Astrocyte of the spinal cord (primary cell): ENCODE measurements at regions not wholly inside any gene's neighbourhood (a gene's known extent, or its start where the extent isn't known, plus 50 kb on each side); places are given as distances from the start of the nearest gene placed in this dataset.
"Not testable (repeated sequence)": the region's sequence is repeated elsewhere in the genome, so short reads cannot be mapped to it uniquely, and the experiment has no call there.

Experiments
- DNase-seq: peaks from one replicate; pipeline ENCODE4 v3.0.0; 2011; ENCODE audit warnings: low read depth, low spot score
- H3K4me3 ChIP-seq: 2 replicates; pipeline ENCODE4 v1.5.1; 2011; ENCODE audit warnings: low read depth, mild to moderate bottlenecking, low read length, moderate library complexity
- CTCF ChIP-seq: IDR thresholded peaks from 2 replicates; pipeline ENCODE4 v1.5.1; 2012; ENCODE audit warnings: low read depth, mild to moderate bottlenecking, low read length, inconsistent platforms
- in situ Hi-C: cut with HindIII; loops from 2 replicates; pipeline ENCODE4 v1.10.0; 2017; ENCODE audit warnings: low sequenced_read_pairs

GRCh38 chrX:152079768-152080167, 58.6 kb downstream of the MAGEA10 start:
- TF ChIP-seq CTCF: no peak
- DNase-seq: no peak
- H3K4me3 ChIP-seq: no peak overlapping the region
- in situ Hi-C loops: no loop called here

GRCh38 chrX:152074163-152074562, 64.2 kb downstream of the MAGEA10 start:
- H3K4me3 ChIP-seq: no peak overlapping the region
- in situ Hi-C loops: no loop called here
- TF ChIP-seq CTCF: no peak
- DNase-seq: no peak

GRCh38 chrX:152072236-152072635, 66.1 kb downstream of the MAGEA10 start:
- H3K4me3 ChIP-seq: no peak overlapping the region
- in situ Hi-C loops: no loop called here
- no peak for TF ChIP-seq CTCF
- DNase-seq: peak; percentile 87

- H3K4me3 ChIP-seq: no peak overlapping the region
- in situ Hi-C loops: no loop called here
- no peak for DNase-seq
- no peak for TF ChIP-seq CTCF
Observed at GRCh38 chrX:152070144-152070543, 68.2 kb downstream of the MAGEA10 start.

GRCh38 chrX:152061557-152061956, 76.8 kb downstream of the MAGEA10 start:
- TF ChIP-seq CTCF: no peak
- H3K4me3 ChIP-seq: no peak overlapping the region
- in situ Hi-C loops: no loop called here
- DNase-seq: no peak

GRCh38 chrX:152061083-152061482, 77.3 kb downstream of the MAGEA10 start:
- no peak for TF ChIP-seq CTCF
- no peak for DNase-seq
- in situ Hi-C loops: no loop called here
- H3K4me3 ChIP-seq: no peak overlapping the region

- H3K4me3 ChIP-seq, DNase-seq, in situ Hi-C loops: not testable (repeated sequence)
Observed at GRCh38 chrX:152050623-152051022, 76.1 kb upstream of the GABRE start.
